ENCODE measurements at regions not wholly inside any gene's neighbourhood (a gene's known extent, or its start where the extent isn't known, plus 50 kb on each side); places are given as distances from the start of the nearest gene placed in this dataset.

- ATAC-seq: no peak
- WGBS (ENCODE audit: insufficient coverage, insufficient replicate concordance, low lambda C conversion rate, missing lambda C conversion rate): 42% methylated on average over 9 of the region's 9 CpGs
- BruUV-seq (replicated peaks): no TSS peak
Measured at GRCh38 chr15:70356062-70356860, 258.5 kb upstream of the TLE3 start.

More at GRCh38 chr15:70356062-70356860, 258.5 kb upstream of the TLE3 start:
- ChIA-PET SMC1A (ENCODE audit: uncharacterized antibody, unreplicated experiment) (no interaction called here), CTCF (no interaction called here), POLR2A (no interaction called here), RAD21 (ENCODE audit: unreplicated experiment) (no interaction called here)
- no peaks in the 10 kb centered on the region for H3K79me2 ChIP-seq (ENCODE audit: control insufficient read depth, insufficient read depth, low read length)
- no peak overlapping the region for H3K4me2 ChIP-seq (ENCODE audit: control insufficient read depth, insufficient read depth)
- TF ChIP-seq MLLT1 (IDR thresholded peaks at IDR 0.05) (no peak), IKZF2 (IDR thresholded peaks at IDR 0.05) (no peak), YY1 (IDR thresholded peaks at IDR 0.05; ENCODE audit: low read depth, low read length) (no peak), SMAD1 (IDR thresholded peaks at IDR 0.05; ENCODE audit: low read depth, partially characterized antibody) (no peak), BHLHE40 (IDR thresholded peaks at IDR 0.05; ENCODE audit: borderline replicate concordance in 1 of 2, low read depth in 2 of 2, low read length in 1 of 2) (no peak), HSF1 (IDR thresholded peaks at IDR 0.05; ENCODE audit: low read depth, low read length) (no peak), ZNF24 (IDR thresholded peaks at IDR 0.05) (no peak), SIN3A (IDR thresholded peaks at IDR 0.05; ENCODE audit: low read depth, low read length) (no peak), FOXK2 (IDR thresholded peaks at IDR 0.05) (no peak), SREBF1 (IDR thresholded peaks at IDR 0.05; ENCODE audit: low read length) (no peak), KAT2A (conservative IDR thresholded peaks at IDR 0.05; ENCODE audit: control insufficient read depth, low read depth, low read length) (no peak), NRF1 (conservative IDR thresholded peaks at IDR 0.05; ENCODE audit: low read depth, low read length) (no peak)
- TF ChIP-seq, protein P1, sequence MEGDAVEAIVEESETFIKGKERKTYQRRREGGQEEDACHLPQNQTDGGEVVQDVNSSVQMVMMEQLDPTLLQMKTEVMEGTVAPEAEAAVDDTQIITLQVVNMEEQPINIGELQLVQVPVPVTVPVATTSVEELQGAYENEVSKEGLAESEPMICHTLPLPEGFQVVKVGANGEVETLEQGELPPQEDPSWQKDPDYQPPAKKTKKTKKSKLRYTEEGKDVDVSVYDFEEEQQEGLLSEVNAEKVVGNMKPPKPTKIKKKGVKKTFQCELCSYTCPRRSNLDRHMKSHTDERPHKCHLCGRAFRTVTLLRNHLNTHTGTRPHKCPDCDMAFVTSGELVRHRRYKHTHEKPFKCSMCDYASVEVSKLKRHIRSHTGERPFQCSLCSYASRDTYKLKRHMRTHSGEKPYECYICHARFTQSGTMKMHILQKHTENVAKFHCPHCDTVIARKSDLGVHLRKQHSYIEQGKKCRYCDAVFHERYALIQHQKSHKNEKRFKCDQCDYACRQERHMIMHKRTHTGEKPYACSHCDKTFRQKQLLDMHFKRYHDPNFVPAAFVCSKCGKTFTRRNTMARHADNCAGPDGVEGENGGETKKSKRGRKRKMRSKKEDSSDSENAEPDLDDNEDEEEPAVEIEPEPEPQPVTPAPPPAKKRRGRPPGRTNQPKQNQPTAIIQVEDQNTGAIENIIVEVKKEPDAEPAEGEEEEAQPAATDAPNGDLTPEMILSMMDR (IDR thresholded peaks at IDR 0.05 in 2 of 3, conservative IDR thresholded peaks at IDR 0.05 in 1 of 3; ENCODE audit: control insufficient read depth in 2 of 3, extremely low read depth in 1 of 3, insufficient read depth in 1 of 3, low read depth in 3 of 3, low read length in 3 of 3): no peak
- FAIRE-seq (no peak), DNase-seq (ENCODE audit: low read depth, low spot score) (no peak)
- H3K4me1 ChIP-seq (ENCODE audit: control insufficient read depth, insufficient read depth, low read length): no peaks in the 10 kb centered on the region
- H3K27ac ChIP-seq (ENCODE audit: control insufficient read depth, insufficient read depth): no peak overlapping the region
- intact Hi-C loops (cut with micrococcal nuclease; ENCODE audit: unreplicated experiment): no loop called here
- in situ Hi-C loops (cut with MboI): no loop called here
- H3K9me3 ChIP-seq (replicated peaks; ENCODE audit: control insufficient read depth, insufficient read depth, low read length): no peaks in the 10 kb centered on the region
- no peak overlapping the region for H3K4me3 ChIP-seq
- H2AFZ ChIP-seq (ENCODE audit: control insufficient read depth, low read depth, low read length): no peak overlapping the region
- no peaks in the 10 kb centered on the region for H4K20me1 ChIP-seq (ENCODE audit: control insufficient read depth, insufficient read depth)
- H3K36me3 ChIP-seq (ENCODE audit: control insufficient read depth in 2 of 2, insufficient read depth in 2 of 2, low read length in 1 of 2): no peaks in the 10 kb centered on the region
- H3K27me3 ChIP-seq (replicated peaks in 1 of 2; ENCODE audit: control insufficient read depth in 2 of 2, insufficient read depth in 2 of 2, low read length in 1 of 2): peaks cover 0 to 2% of the 10 kb centered on the region in 2 experiments; a peak in 3 of 4 replicates
- no peak overlapping the region for H3K9ac ChIP-seq (ENCODE audit: control insufficient read depth, insufficient read depth, low read length)
